Ovary (tissue), 7 donors: ENCODE measurements at regions not wholly inside any gene's neighbourhood (a gene's known extent, or its start where the extent isn't known, plus 50 kb on each side); places are given as distances from the start of the nearest gene placed in this dataset.
A peak's percentile ranks its signal among the peaks of the same experiment; 100 is the strongest.

Experiments
- DNase-seq, 5 donors: peaks; one replicate each; pipeline ENCODE4 v3.0.0-alpha.2; 2019 to 2020
- H3K27ac ChIP-seq, 2 donors: fragments of 200-600 bp; one replicate each; pipeline versions ENCODE4 v1.5.1 to v1.8.0; 2019 to 2022
- H3K27me3 ChIP-seq: fragments of 200-600 bp; one replicate; pipeline ENCODE4 v1.8.0; 2022
- H3K36me3 ChIP-seq: fragments of 200-600 bp; sonication (generic); one replicate; pipeline ENCODE4 v1.5.1; 2019
- H3K4me1 ChIP-seq: one replicate; pipeline ENCODE4 v1.8.1; 2013; ENCODE audit warnings: mild to moderate bottlenecking, moderate library complexity; ENCODE audit not compliant: insufficient read depth
- H3K4me3 ChIP-seq: fragments of 200-600 bp; sonication (generic); one replicate; pipeline ENCODE4 v1.5.1; 2017
- H3K9me3 ChIP-seq, 2 donors: fragments of 200-600 bp in 1 of 2; sonication (generic) in 1 of 2; one replicate each; pipeline versions ENCODE4 v1.5.1 to v1.8.1; 2013 to 2019; ENCODE audit warnings: mild to moderate bottlenecking in 1 of 2, moderate library complexity in 1 of 2
- EP300 ChIP-seq: sonication (generic); formaldehyde crosslinking; IDR thresholded peaks from one replicate; pipeline ENCODE4 v1.6.1; 2017; ENCODE audit warnings: antibody characterized with exemption
- POLR2A ChIP-seq: fragments of 450-650 bp; IDR thresholded peaks from one replicate; pipeline ENCODE4 v1.6.1; 2017; ENCODE audit warnings: antibody characterized with exemption, mild to moderate bottlenecking, moderate library complexity
- WGBS, 3 donors: extraction: QIAGEN DNeasy Blood & Tissue Kit in 1 of 3; methylation state at CpG; one replicate each; pipeline versions ENCODE4 v1.1.5 to v1.1.7; 2013 to 2017; 5-methylcytosine and 5-hydroxymethylcytosine counted together
- intact Hi-C, 4 donors: fragments of 100-400 bp; cut with DNase I; formaldehyde crosslinking; loops; one replicate each; pipeline versions ENCODE4 v1.11.0 to v1.15.1; 2022 to 2023
- TF ChIP-seq, protein P1 (sequence below), 3 donors: fragments of 450-650 bp in 2 of 3; fragments of 200-600 bp in 1 of 3; IDR thresholded peaks; one replicate each; pipeline versions ENCODE4 v1.5.1 to v1.8.0; 2016 to 2022; ENCODE audit warnings: antibody characterized with exemption in 3 of 3, mild to moderate bottlenecking in 1 of 3
- donor health status: DM: no; HTN: no; CAD: no; lungs with moderate emphysema.
- donor health status: DM: no; HTN: no; CAD: no.
- donor health status: Bipolar disorder and iron deficiency.
- donor health status: DM: no; HTN: no; CAD: no.
- donor health status: DM: yes; HTN: yes; CAD: no.

GRCh38 chr5:63409737-63410136, 552.5 kb downstream of the HTR1A start:
- Histone ChIP-seq H3K36me3 (no peaks in the 10 kb centered on the region), H3K27me3 (no peaks in the 10 kb centered on the region), H3K9me3 (no peaks in the 10 kb centered on the region), H3K4me3 (no peak overlapping the region), H3K27ac (no peak overlapping the region), H3K4me1 (no peaks in the 10 kb centered on the region)
- 75 to 83% (median 79%) methylated on average over 4 of the region's 4 CpGs for WGBS, 3 donors
- no peak for TF ChIP-seq EP300
- TF ChIP-seq POLR2A = no peak
- TF ChIP-seq, protein P1, sequence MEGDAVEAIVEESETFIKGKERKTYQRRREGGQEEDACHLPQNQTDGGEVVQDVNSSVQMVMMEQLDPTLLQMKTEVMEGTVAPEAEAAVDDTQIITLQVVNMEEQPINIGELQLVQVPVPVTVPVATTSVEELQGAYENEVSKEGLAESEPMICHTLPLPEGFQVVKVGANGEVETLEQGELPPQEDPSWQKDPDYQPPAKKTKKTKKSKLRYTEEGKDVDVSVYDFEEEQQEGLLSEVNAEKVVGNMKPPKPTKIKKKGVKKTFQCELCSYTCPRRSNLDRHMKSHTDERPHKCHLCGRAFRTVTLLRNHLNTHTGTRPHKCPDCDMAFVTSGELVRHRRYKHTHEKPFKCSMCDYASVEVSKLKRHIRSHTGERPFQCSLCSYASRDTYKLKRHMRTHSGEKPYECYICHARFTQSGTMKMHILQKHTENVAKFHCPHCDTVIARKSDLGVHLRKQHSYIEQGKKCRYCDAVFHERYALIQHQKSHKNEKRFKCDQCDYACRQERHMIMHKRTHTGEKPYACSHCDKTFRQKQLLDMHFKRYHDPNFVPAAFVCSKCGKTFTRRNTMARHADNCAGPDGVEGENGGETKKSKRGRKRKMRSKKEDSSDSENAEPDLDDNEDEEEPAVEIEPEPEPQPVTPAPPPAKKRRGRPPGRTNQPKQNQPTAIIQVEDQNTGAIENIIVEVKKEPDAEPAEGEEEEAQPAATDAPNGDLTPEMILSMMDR (IDR thresholded peaks at IDR 0.05) = no peak
- no peak for DNase-seq
- intact Hi-C loops = no loop called here

- 73 to 76% (median 74%) methylated on average over 3 of the region's 3 CpGs for WGBS, 3 donors
- Histone ChIP-seq H3K4me3 (no peak overlapping the region), H3K9me3 (no peaks in the 10 kb centered on the region), H3K27ac (no peak overlapping the region), H3K27me3 (no peaks in the 10 kb centered on the region), H3K36me3 (no peaks in the 10 kb centered on the region), H3K4me1 (no peaks in the 10 kb centered on the region)
- no peak for DNase-seq
- intact Hi-C loops = no loop called here
- TF ChIP-seq, protein P1 (IDR thresholded peaks at IDR 0.05) = no peak
- TF ChIP-seq POLR2A (no peak), EP300 (no peak)
Measured at GRCh38 chr5:63408984-63409383, 553.3 kb downstream of the HTR1A start.

DNA sequence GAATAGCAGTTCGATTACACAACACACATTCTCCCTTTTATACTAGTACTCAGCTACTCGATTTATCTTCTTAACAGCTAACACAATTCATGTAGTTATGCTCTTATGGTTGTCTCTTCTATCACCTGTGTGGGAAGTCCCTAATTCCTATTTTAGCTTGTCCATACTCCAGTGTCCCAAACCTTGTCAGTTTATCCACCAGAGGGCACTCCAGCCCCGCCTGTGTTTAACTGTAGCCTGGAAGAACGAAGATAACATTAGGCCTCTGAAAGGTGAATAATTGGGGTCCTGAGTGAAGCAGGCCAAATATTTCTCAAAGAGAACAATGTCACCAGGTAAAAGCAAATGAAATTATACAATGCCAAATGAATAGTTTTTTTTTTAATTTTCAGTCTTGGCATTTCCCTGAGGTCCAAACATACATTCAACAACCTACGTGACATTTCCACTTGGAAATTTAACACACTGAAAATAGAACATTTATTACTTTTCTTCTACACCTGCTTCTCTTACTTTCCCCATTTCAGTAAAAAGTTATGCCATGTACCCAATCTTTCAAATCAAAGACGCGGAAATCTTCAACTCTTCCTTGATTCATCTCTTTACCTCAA, 560.7 kb downstream of the HTR1A start:
- H3K27ac ChIP-seq = no peak overlapping the region
- TF ChIP-seq EP300 = no peak
- TF ChIP-seq, protein P1 (IDR thresholded peaks at IDR 0.05) = peak in 2 of 3 donors; percentile 14 to 15
- H3K4me3 ChIP-seq = no peak overlapping the region
- no peaks in the 10 kb centered on the region for H3K36me3 ChIP-seq
- H3K27me3 ChIP-seq = no peaks in the 10 kb centered on the region
- 47 to 50% (median 49%) methylated on average over 7 of the region's 7 CpGs for WGBS, 3 donors
- H3K4me1 ChIP-seq = no peaks in the 10 kb centered on the region
- no peaks in the 10 kb centered on the region for H3K9me3 ChIP-seq
- intact Hi-C loops = no loop called here
- DNase-seq = peak; percentile 21 to 63 (median 49)

GRCh38 chr5:63400079-63400478, 562.2 kb downstream of the HTR1A start:
- no peak for DNase-seq
- Histone ChIP-seq H3K27me3 (no peaks in the 10 kb centered on the region), H3K4me3 (no peak overlapping the region), H3K4me1 (no peaks in the 10 kb centered on the region), H3K27ac (no peak overlapping the region), H3K9me3 (no peaks in the 10 kb centered on the region), H3K36me3 (no peaks in the 10 kb centered on the region)
- intact Hi-C loops = no loop called here
- 77 to 78% (median 78%) methylated on average over 2 of the region's 2 CpGs for WGBS, 3 donors
- no peak for TF ChIP-seq POLR2A
- no peak for TF ChIP-seq EP300
- TF ChIP-seq, protein P1 (IDR thresholded peaks at IDR 0.05) = no peak
